A549 (cell line): ENCODE measurements at regions not wholly inside any gene's neighbourhood (a gene's known extent, or its start where the extent isn't known, plus 50 kb on each side); places are given as distances from the start of the nearest gene placed in this dataset.

Experiments
- ATAC-seq, 2 experiments: fragments of 200-7000 bp in 1 of 2; fragments of >200 bp in 1 of 2; cut with Nextera tagmentation in 1 of 2; cut with Tn5 transposase in 1 of 2; 3 replicates each; pipeline versions ENCODE4 v1.8.0 to v1.9.1; 2018 to 2020; ENCODE audit warnings: mild to moderate bottlenecking in 1 of 2, moderate library complexity in 1 of 2
- CTCF ChIA-PET: fragments of 300-600 bp; sonication (Branson Sonifier 250); formaldehyde crosslinking; extraction: SDS; loops from one replicate; lab custom pipeline; 2021; ENCODE audit warnings: antibody characterized with exemption, inconsistent platforms; lab: Yijun Ruan, JAX
- POLR2A ChIA-PET: fragments of 350-600 bp; formaldehyde crosslinking; extraction: SDS; loops from one replicate; lab custom pipeline; 2021; ENCODE audit warnings: antibody characterized with exemption, inconsistent platforms; lab: Yijun Ruan, JAX
- DNase-seq, 2 experiments: peaks; one replicate each; pipeline versions ENCODE4 v3.0.0 to v3.0.0-alpha.2; 2011 to 2016; ENCODE audit warnings: low read depth in 1 of 2, low spot score in 1 of 2
- FAIRE-seq: peaks from 2 replicates; lab custom pipeline; 2011; peaks lifted over from hg19 to GRCh38; lab: Jason Lieb, UNC
- H3K27ac ChIP-seq, 2 experiments: fragments of >200 bp; sonication (Bioruptor Twin); formaldehyde crosslinking; 3 replicates each; pipeline ENCODE4 v1.5.1; 2016 to 2017
- H3K4me1 ChIP-seq: fragments of >200 bp; sonication (Bioruptor Twin); formaldehyde crosslinking; 3 replicates; pipeline ENCODE4 v1.6.1; 2016
- H3K4me2 ChIP-seq: fragments of >200 bp; sonication (Bioruptor Twin); formaldehyde crosslinking; 3 replicates; pipeline ENCODE4 v1.6.1; 2016
- H3K4me3 ChIP-seq: fragments of >200 bp; sonication (Bioruptor Twin); formaldehyde crosslinking; 3 replicates; pipeline ENCODE4 v1.5.1; 2016
- H3K9me3 ChIP-seq: fragments of >200 bp; sonication (Bioruptor Twin); formaldehyde crosslinking; 3 replicates; pipeline ENCODE4 v1.6.1; 2016
- CBX2 ChIP-seq: fragments of 200-600 bp; sonication (generic); IDR thresholded peaks from 2 replicates; pipeline ENCODE4 v1.6.1; 2016; ENCODE audit warnings: low read depth, mild to moderate bottlenecking, borderline replicate concordance
- CBX8 ChIP-seq: fragments of 200-600 bp; sonication (generic); IDR thresholded peaks from 2 replicates; pipeline ENCODE4 v1.6.1; 2016
- CHD2 ChIP-seq: fragments of 150-350 bp; IDR thresholded peaks from 2 replicates; pipeline ENCODE4 v1.6.1; 2014; ENCODE audit warnings: low read length; ENCODE audit not compliant: partially characterized antibody
- EP300 ChIP-seq, 2 experiments: fragments of >200 bp; sonication (Bioruptor Twin); formaldehyde crosslinking; IDR thresholded peaks; 2 replicates in 1 of 2; 3 replicates in 1 of 2; pipeline ENCODE4 v1.6.1; 2016 to 2017
- FOSB ChIP-seq: fragments of 250-450 bp; sonication (Bioruptor Pico); IDR thresholded peaks from 2 replicates; pipeline ENCODE4 v1.5.0; 2020; ENCODE audit warnings: mild to moderate bottlenecking, moderate library complexity
- FOSL2 ChIP-seq, 2 experiments: fragments of 450-650 bp in 1 of 2; fragments of >200 bp in 1 of 2; sonication (Bioruptor Twin) in 1 of 2; formaldehyde crosslinking; IDR thresholded peaks; 2 replicates each; pipeline versions ENCODE4 v1.5.0 to v1.6.1; 2016 to 2020; ENCODE audit warnings: mild to moderate bottlenecking in 1 of 2, moderate library complexity in 1 of 2
- HDAC2 ChIP-seq: fragments of 200-600 bp; sonication (generic); IDR thresholded peaks from 2 replicates; pipeline ENCODE4 v1.6.1; 2016
- HEYL ChIP-seq: fragments of 250-450 bp; sonication (Bioruptor Pico); IDR thresholded peaks from 2 replicates; pipeline ENCODE4 v1.8.0; 2021; ENCODE audit warnings: mild to moderate bottlenecking, moderate library complexity
- HMGXB4 ChIP-seq: fragments of 250-450 bp; sonication (Bioruptor Pico); IDR thresholded peaks from 2 replicates; pipeline ENCODE4 v1.5.0; 2021; ENCODE audit warnings: mild to moderate bottlenecking, moderate library complexity, borderline replicate concordance
- HOXA7 ChIP-seq: fragments of 250-450 bp; sonication (Bioruptor Pico); IDR thresholded peaks from 2 replicates; pipeline ENCODE4 v1.5.0; 2020; ENCODE audit warnings: mild to moderate bottlenecking, moderate library complexity
- JUN ChIP-seq, 2 experiments: fragments of >200 bp; sonication (Bioruptor Twin); formaldehyde crosslinking; IDR thresholded peaks; 2 replicates in 1 of 2; 3 replicates in 1 of 2; pipeline ENCODE4 v1.6.1; 2016 to 2017
- JUNB ChIP-seq: fragments of >200 bp; sonication (Bioruptor Twin); formaldehyde crosslinking; IDR thresholded peaks from 2 replicates; pipeline ENCODE4 v1.6.1; 2016
- MAFK ChIP-seq: fragments of 450-650 bp; IDR thresholded peaks from 2 replicates; pipeline ENCODE4 v1.6.1; 2014; ENCODE audit not compliant: partially characterized antibody
- MYC ChIP-seq: IDR thresholded peaks from 2 replicates; pipeline ENCODE4 v1.6.1; 2012; ENCODE audit warnings: mild to moderate bottlenecking, inconsistent platforms, low read length, improper control_type of control experiment, borderline replicate concordance
- NFE2L2 ChIP-seq: fragments of 150-350 bp; conservative IDR thresholded peaks from 2 replicates; pipeline ENCODE4 v1.6.1; 2014; ENCODE audit warnings: low read length
- NPAS2 ChIP-seq: fragments of 250-450 bp; sonication (Bioruptor Pico); IDR thresholded peaks from 2 replicates; pipeline ENCODE4 v1.8.0; 2022; ENCODE audit warnings: mild to moderate bottlenecking, moderate library complexity, borderline replicate concordance
- PHF8 ChIP-seq: fragments of 200-600 bp; sonication (generic); IDR thresholded peaks from 2 replicates; pipeline ENCODE4 v1.6.1; 2016; ENCODE audit warnings: low read depth, mild to moderate bottlenecking, antibody characterized with exemption, moderate library complexity, borderline replicate concordance
- POLR2AphosphoS2 ChIP-seq: conservative IDR thresholded peaks from 2 replicates; pipeline ENCODE4 v1.6.1; 2012; ENCODE audit warnings: low read length, improper control_type of control experiment, inconsistent platforms
- RAD21 ChIP-seq, 2 experiments: fragments of >200 bp in 1 of 2; sonication (Bioruptor Twin) in 1 of 2; formaldehyde crosslinking in 1 of 2; IDR thresholded peaks in 1 of 2; conservative IDR thresholded peaks in 1 of 2; 2 replicates in 1 of 2; 3 replicates in 1 of 2; pipeline ENCODE4 v1.6.1; 2012 to 2018; ENCODE audit warnings: inconsistent platforms in 1 of 2
- RARB ChIP-seq: fragments of 250-450 bp; sonication (Bioruptor Pico); IDR thresholded peaks from 2 replicates; pipeline ENCODE4 v1.8.0; 2021; ENCODE audit warnings: mild to moderate bottlenecking, moderate library complexity
- RFX5 ChIP-seq: fragments of 450-650 bp; IDR thresholded peaks from 2 replicates; pipeline ENCODE4 v1.7.1; 2014; ENCODE audit warnings: antibody characterized with exemption, mild to moderate bottlenecking, moderate library complexity
- RNF2 ChIP-seq: fragments of 200-600 bp; sonication (generic); IDR thresholded peaks from 2 replicates; pipeline ENCODE4 v1.6.1; 2016; ENCODE audit warnings: low read depth, mild to moderate bottlenecking, antibody characterized with exemption, moderate library complexity, borderline replicate concordance
- SREBF2 ChIP-seq: fragments of 450-650 bp; IDR thresholded peaks from 2 replicates; pipeline ENCODE4 v1.6.1; 2014; ENCODE audit warnings: mild to moderate bottlenecking, moderate library complexity
- TFCP2L1 ChIP-seq: fragments of 250-450 bp; sonication (Bioruptor Pico); IDR thresholded peaks from 2 replicates; pipeline ENCODE4 v1.5.0; 2021; ENCODE audit warnings: mild to moderate bottlenecking
- ZC3H11A ChIP-seq: fragments of 450-650 bp; IDR thresholded peaks from 2 replicates; pipeline ENCODE4 v1.6.1; 2014; ENCODE audit warnings: antibody characterized with exemption, mild to moderate bottlenecking
- ZNF302 ChIP-seq: fragments of 250-450 bp; sonication (Bioruptor Pico); IDR thresholded peaks from 2 replicates; pipeline ENCODE4 v1.9.0; 2021; ENCODE audit warnings: inconsistent platforms, mild to moderate bottlenecking, moderate library complexity
- ZSCAN20 ChIP-seq: fragments of 250-450 bp; sonication (Bioruptor Pico); IDR thresholded peaks from 2 replicates; pipeline ENCODE4 v1.8.0; 2022; ENCODE audit warnings: mild to moderate bottlenecking, moderate library complexity
- WGBS: methylation state at CpG from one replicate; pipeline ENCODE4 v1.1.6; 2017; ENCODE audit errors: missing lambda C conversion rate; 5-methylcytosine and 5-hydroxymethylcytosine counted together
- TF ChIP-seq, protein P1 (sequence below): IDR thresholded peaks from 2 replicates; pipeline ENCODE4 v1.6.1; 2012
- TF ChIP-seq, protein P2 (sequence below): fragments of 250-450 bp; sonication (Bioruptor Pico); IDR thresholded peaks from 2 replicates; pipeline ENCODE4 v1.5.0; 2020; ENCODE audit warnings: low read depth, mild to moderate bottlenecking, moderate library complexity

DNA sequence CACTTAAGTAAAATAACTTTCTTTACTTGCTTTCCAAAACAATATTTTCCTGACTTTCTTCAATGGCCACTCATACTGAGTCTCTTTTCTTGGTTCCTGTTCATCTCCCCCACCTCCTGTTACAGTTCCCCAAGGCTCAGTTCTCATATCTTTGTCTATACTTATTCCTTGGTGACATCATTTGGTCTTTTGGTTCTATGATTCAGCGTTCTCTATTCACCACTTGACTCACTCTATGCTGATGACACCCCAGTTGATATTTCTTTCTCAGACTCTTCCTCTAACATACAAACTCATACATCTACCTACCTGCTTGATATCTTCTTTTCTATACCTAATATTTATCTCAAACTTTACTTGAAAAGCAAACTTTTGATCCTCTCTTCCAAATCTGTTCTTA, 85.0 kb upstream of the P3H2 start:
- no peaks in the 10 kb centered on the region for H3K9me3 ChIP-seq
- peaks cover 14% of the 10 kb centered on the region for H3K4me1 ChIP-seq
- ChIA-PET CTCF (no interaction called here), POLR2A (no interaction called here)
- FAIRE-seq, result no peak
- ATAC-seq, result peak; percentile 73 to 78
- no peak for TF ChIP-seq POLR2AphosphoS2
- no peak for TF ChIP-seq FOSL2 (IDR thresholded peaks at IDR 0.05)
- peak; percentile 53 for TF ChIP-seq FOSL2 (CRISPR knock-in tag; IDR thresholded peaks at IDR 0.05)
- no peak for TF ChIP-seq HMGXB4 (CRISPR knock-in tag)
- peak; percentile 25 to 51 for DNase-seq
- peak overlapping the region; percentile 29; the same call in 1 of the 3 replicates for H3K4me2 ChIP-seq
- H3K27ac ChIP-seq, result peak overlapping the region; percentile 8 to 30; a peak in 3 of 6 replicates
- no peak overlapping the region for H3K4me3 ChIP-seq
- WGBS, result 4% methylated on average over 1 of the region's 1 CpG

- peaks cover 14% of the 10 kb centered on the region for H3K4me1 ChIP-seq
- H3K9me3 ChIP-seq, result no peaks in the 10 kb centered on the region
- WGBS, result 100% methylated on average over 2 of the region's 3 CpGs
- ChIA-PET CTCF (interaction anchor here (1.1 to 1.4 kb wide), 3 partner anchors 83 to 237 kb away, joined by 3 to 4 read pairs (median 4); partner anchors contain the start of gene P3H2), POLR2A (no interaction called here)
- H3K4me2 ChIP-seq, result no peak overlapping the region
- TF ChIP-seq RAD21 (conservative IDR thresholded peaks at IDR 0.05 in 1 of 2, IDR thresholded peaks at IDR 0.05 in 1 of 2) (no peak), RARB (CRISPR knock-in tag) (no peak), CBX2 (no peak), HEYL (CRISPR knock-in tag) (no peak), FOSB (no peak), CBX8 (no peak), SREBF2 (no peak), ZSCAN20 (no peak), HDAC2 (no peak), JUNB (no peak), RFX5 (no peak)
- TF ChIP-seq, protein P1, sequence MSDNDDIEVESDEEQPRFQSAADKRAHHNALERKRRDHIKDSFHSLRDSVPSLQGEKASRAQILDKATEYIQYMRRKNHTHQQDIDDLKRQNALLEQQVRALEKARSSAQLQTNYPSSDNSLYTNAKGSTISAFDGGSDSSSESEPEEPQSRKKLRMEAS, result no peak
- ATAC-seq (no peak), FAIRE-seq (no peak), DNase-seq (no peak)
- no peak overlapping the region for H3K4me3 ChIP-seq
- 0 out of 6 replicates have a peak overlapping the region, but pooled peaks of 1 of the 2 experiments have one; percentile 21 for H3K27ac ChIP-seq
Measured at GRCh38 chr3:190204200-190204599, 83.5 kb upstream of the P3H2 start.

- peak; percentile 96 to 97 for ATAC-seq
- Histone ChIP-seq H3K4me1 (peaks cover 56% of the 10 kb centered on the region), H3K9me3 (no peaks in the 10 kb centered on the region), H3K27ac (peak overlapping the region; percentile 88 to 90), H3K4me2 (peak overlapping the region; percentile 91), H3K4me3 (peak overlapping the region; percentile 35)
- CTCF ChIA-PET, result interaction anchor here (0.7 to 1.9 kb wide), 10 partner anchors 73 to 238 kb away, joined by 3 to 5 read pairs (median 3); no protein-coding TSS in a partner anchor
- peak; percentile 72 for FAIRE-seq
- POLR2A ChIA-PET, result interaction anchor here (0.9 to 1.3 kb wide), 2 partner anchors 76 to 125 kb away, joined by 3 to 4 read pairs; partner anchors contain the start of genes CLDN1 and P3H2
- peak; percentile 66 to 95 for DNase-seq
- 6% methylated on average over 3 of the region's 3 CpGs for WGBS
- TF ChIP-seq HOXA7 (CRISPR knock-in tag) (no peak), RARB (CRISPR knock-in tag) (no peak), CBX2 (no peak), FOSL2 (IDR thresholded peaks at IDR 0.05) (no peak), FOSL2 (CRISPR knock-in tag; IDR thresholded peaks at IDR 0.05) (peak; percentile 4; the same call in 1 of the 2 replicates), RNF2 (no peak), EP300 (IDR thresholded peaks at IDR 0.05) (peak; percentile 31 to 72; a peak in 3 of 5 replicates), CHD2 (no peak), CBX8 (no peak), MYC (no peak), POLR2AphosphoS2 (no peak), JUN (IDR thresholded peaks at IDR 0.05) (peak in 1 of 2 experiments; percentile 60; a peak in 2 of 5 replicates), NFE2L2 (no peak), MAFK (peak; percentile 82), PHF8 (no peak), ZC3H11A (no peak), HMGXB4 (CRISPR knock-in tag) (no peak), NPAS2 (CRISPR knock-in tag) (no peak), ZNF302 (no peak), HEYL (CRISPR knock-in tag) (no peak), TFCP2L1 (CRISPR knock-in tag) (no peak)
- TF ChIP-seq, protein P1, result peak; percentile 52
- TF ChIP-seq, protein P2, sequence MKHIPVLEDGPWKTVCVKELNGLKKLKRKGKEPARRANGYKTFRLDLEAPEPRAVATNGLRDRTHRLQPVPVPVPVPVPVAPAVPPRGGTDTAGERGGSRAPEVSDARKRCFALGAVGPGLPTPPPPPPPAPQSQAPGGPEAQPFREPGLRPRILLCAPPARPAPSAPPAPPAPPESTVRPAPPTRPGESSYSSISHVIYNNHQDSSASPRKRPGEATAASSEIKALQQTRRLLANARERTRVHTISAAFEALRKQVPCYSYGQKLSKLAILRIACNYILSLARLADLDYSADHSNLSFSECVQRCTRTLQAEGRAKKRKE (CRISPR knock-in tag), result no peak
Measured at GRCh38 chr3:190197346-190197763, 76.7 kb upstream of the P3H2 start.
